GM19239 (cell line): ENCODE measurements at regions not wholly inside any gene's neighbourhood (a gene's known extent, or its start where the extent isn't known, plus 50 kb on each side); places are given as distances from the start of the nearest gene placed in this dataset.
"Not testable (repeated sequence)": the region's sequence is repeated elsewhere in the genome, so short reads cannot be mapped to it uniquely, and the experiment has no call there.

ENCODE experiments used
- DNase-seq: peaks from one replicate; pipeline ENCODE4 v3.0.0; 2011; ENCODE audit warnings: low spot score; ENCODE audit not compliant: insufficient read length
- FAIRE-seq: peaks from 2 replicates; lab custom pipeline; 2011; peaks lifted over from hg19 to GRCh38; lab: Jason Lieb, UNC

GRCh38 chr3:40737343-40737742 lies 212.6 kb downstream of the ZNF621 start:
- no peak for FAIRE-seq

GRCh38 chr3:40739971-40740370 lies 215.2 kb downstream of the ZNF621 start:
- DNase-seq (no peak), FAIRE-seq (no peak)

More at GRCh38 chr3:40737343-40737742, 212.6 kb downstream of the ZNF621 start:
- DNase-seq: no peak

GRCh38 chr3:40741729-40742128 lies 217.0 kb downstream of the ZNF621 start:
- FAIRE-seq (no peak), DNase-seq (no peak)

- no peak for DNase-seq
- no peak for FAIRE-seq
Observed at GRCh38 chr3:40745381-40746106, 220.8 kb downstream of the ZNF621 start.

- DNase-seq (no peak), FAIRE-seq (no peak)
Observed at GRCh38 chr3:40751666-40752065, 226.9 kb downstream of the ZNF621 start.

GRCh38 chr3:40752492-40752891 lies 227.7 kb downstream of the ZNF621 start:
- FAIRE-seq (no peak), DNase-seq (no peak)

GRCh38 chr3:40753291-40753770 lies 228.6 kb downstream of the ZNF621 start:
- FAIRE-seq (no peak), DNase-seq (no peak)

- FAIRE-seq: no peak
- DNase-seq: no peak
Observed at GRCh38 chr3:40753951-40754350, 229.2 kb downstream of the ZNF621 start.

- FAIRE-seq (no peak), DNase-seq (no peak)
Observed at GRCh38 chr3:40754994-40755393, 230.2 kb downstream of the ZNF621 start.

- no peak for FAIRE-seq
- DNase-seq: no peak
Observed at GRCh38 chr3:40756500-40756899, 231.7 kb downstream of the ZNF621 start.

- not testable (repeated sequence) for FAIRE-seq, DNase-seq
Observed at GRCh38 chr3:40762771-40763170, 238.0 kb downstream of the ZNF621 start.

GRCh38 chr3:40763807-40764206 lies 239.0 kb downstream of the ZNF621 start:
- DNase-seq (no peak), FAIRE-seq (no peak)

GRCh38 chr3:40764747-40765146 lies 240.0 kb downstream of the ZNF621 start:
- DNase-seq: no peak
- no peak for FAIRE-seq

- DNase-seq: no peak
- no peak for FAIRE-seq
Observed at GRCh38 chr3:40765884-40766283, 241.1 kb downstream of the ZNF621 start.

- FAIRE-seq: no peak
- no peak for DNase-seq
Observed at GRCh38 chr3:40766396-40766795, 241.6 kb downstream of the ZNF621 start.

GRCh38 chr3:40768046-40768445 lies 243.3 kb downstream of the ZNF621 start:
- FAIRE-seq: no peak

GRCh38 chr3:40768536-40768935 lies 243.8 kb downstream of the ZNF621 start:
- FAIRE-seq: no peak

More at GRCh38 chr3:40768046-40768445, 243.3 kb downstream of the ZNF621 start:
- no peak for DNase-seq

GRCh38 chr3:40770061-40770460 lies 245.3 kb downstream of the ZNF621 start:
- DNase-seq (no peak), FAIRE-seq (no peak)

More at GRCh38 chr3:40768536-40768935, 243.8 kb downstream of the ZNF621 start:
- DNase-seq: no peak

- DNase-seq (no peak), FAIRE-seq (no peak)
Observed at GRCh38 chr3:40771112-40771511, 246.4 kb downstream of the ZNF621 start.

- FAIRE-seq (no peak), DNase-seq (no peak)
Observed at GRCh38 chr3:40779039-40779438, 254.3 kb downstream of the ZNF621 start.

GRCh38 chr3:40780291-40780924 lies 255.6 kb downstream of the ZNF621 start:
- DNase-seq: no peak
- no peak for FAIRE-seq
